K562 (cell line): ENCODE measurements at regions not wholly inside any gene's neighbourhood (a gene's known extent, or its start where the extent isn't known, plus 50 kb on each side); places are given as distances from the start of the nearest gene placed in this dataset.

ENCODE experiments used
- ATAC-seq: fragments of 200-7000 bp; cut with Tn5 transposase; 3 replicates; pipeline ENCODE4 v1.9.1; 2020; ENCODE audit warnings: moderate library complexity
- BruUV-seq: library from RNA; stranded (reverse); fragments of 400-500 nt; replicated peaks from 2 replicates; lab custom pipeline; 2021; lab: Mats Ljungman, UMichigan
- CTCF ChIA-PET: fragments of 300-600 bp; formaldehyde crosslinking; extraction: SDS; loops from one replicate; lab custom pipeline; 2021; ENCODE audit warnings: low intra/inter-chr PET ratio; lab: Yijun Ruan, JAX
- POLR2A ChIA-PET: fragments of 300-600, 350-650 bp; sonication (Branson Sonifier 250); formaldehyde crosslinking; extraction: SDS; loops from one replicate; lab custom pipeline; 2021; ENCODE audit warnings: antibody characterized with exemption, inconsistent platforms; lab: Yijun Ruan, JAX
- DNase-seq, 4 experiments: peaks; one replicate each; pipeline versions ENCODE4 v3.0.0 to v3.0.0-alpha.2; 2011 to 2018; ENCODE audit warnings: low spot score in 3 of 4, mixed read lengths in 3 of 4; ENCODE audit errors: extremely low read depth in 1 of 4
- FAIRE-seq: peaks from 2 replicates; lab custom pipeline; 2011; peaks lifted over from hg19 to GRCh38; lab: Jason Lieb, UNC
- H2AFZ ChIP-seq: 2 replicates; pipeline ENCODE4 v1.6.0; 2011; ENCODE audit warnings: low read depth, low read length, control low read depth, inconsistent platforms
- H3K27ac ChIP-seq: fragments of 200-600 bp; 3 replicates; pipeline ENCODE4 v1.8.0; 2011; ENCODE audit warnings: low read depth, mild to moderate bottlenecking, control low read depth, inconsistent platforms, low read length, moderate library complexity, mixed read lengths; ENCODE audit errors: extremely low read depth
- H3K27me3 ChIP-seq, 2 experiments: fragments of 300-600 bp in 1 of 2; 2 replicates in 1 of 2; 3 replicates in 1 of 2; pipeline versions ENCODE4 v1.6.0 to v1.8.0; 2011; ENCODE audit warnings: inconsistent platforms in 2 of 2, low read length in 2 of 2, mild to moderate bottlenecking in 1 of 2, mixed read lengths in 1 of 2, moderate library complexity in 1 of 2; ENCODE audit not compliant: control insufficient read depth in 2 of 2, insufficient read depth in 2 of 2
- H3K36me3 ChIP-seq: fragments of 300-600 bp; 3 replicates; pipeline ENCODE4 v1.8.0; 2011; ENCODE audit warnings: mild to moderate bottlenecking, low read length, inconsistent platforms; ENCODE audit not compliant: control insufficient read depth, insufficient read depth
- H3K4me1 ChIP-seq, 2 experiments: fragments of 200-600 bp in 1 of 2; replicated peaks in 1 of 2; 2 replicates in 1 of 2; 3 replicates in 1 of 2; pipeline versions ENCODE4 v1.5.1 to v1.8.0; 2011; ENCODE audit warnings: inconsistent platforms in 2 of 2, low read length in 2 of 2, mild to moderate bottlenecking in 1 of 2, mixed read lengths in 1 of 2, moderate library complexity in 1 of 2; ENCODE audit not compliant: control insufficient read depth in 2 of 2, insufficient read depth in 2 of 2
- H3K4me2 ChIP-seq: 2 replicates; pipeline ENCODE4 v1.6.1; 2011; ENCODE audit warnings: low read length, control low read depth, inconsistent platforms, mixed read lengths; ENCODE audit not compliant: insufficient read depth
- H3K4me3 ChIP-seq: fragments of 200-600 bp; sonication (generic), shearing (Covaris generic); 2 replicates; pipeline ENCODE4 v1.5.1; 2016; ENCODE audit warnings: control low read depth, inconsistent platforms
- H3K79me2 ChIP-seq: fragments of 200-600 bp; 3 replicates; pipeline ENCODE4 v1.8.0; 2011; ENCODE audit warnings: low read length, inconsistent platforms; ENCODE audit not compliant: control insufficient read depth, insufficient read depth
- H3K9ac ChIP-seq, 2 experiments: 2 replicates each; pipeline versions ENCODE4 v1.6.0 to v1.6.1; 2011; ENCODE audit warnings: low read depth in 2 of 2, low read length in 2 of 2, control low read depth in 1 of 2, inconsistent platforms in 1 of 2, mild to moderate bottlenecking in 1 of 2, mixed read lengths in 1 of 2; ENCODE audit not compliant: insufficient read depth in 1 of 2
- H3K9me1 ChIP-seq: one replicate; pipeline ENCODE4 v1.6.0; 2011; ENCODE audit warnings: inconsistent platforms, mild to moderate bottlenecking, low read length, moderate library complexity; ENCODE audit not compliant: control insufficient read depth, insufficient read depth
- H3K9me3 ChIP-seq: replicated peaks from 2 replicates; pipeline ENCODE4 v1.5.1; 2011; ENCODE audit warnings: low read depth, low read length, inconsistent platforms; ENCODE audit not compliant: control insufficient read depth, insufficient read depth
- H4K20me1 ChIP-seq: replicated peaks from 2 replicates; pipeline ENCODE4 v1.6.1; 2011; ENCODE audit warnings: low read length, inconsistent platforms, mixed read lengths; ENCODE audit not compliant: control insufficient read depth, insufficient read depth
- CUX1 ChIP-seq: fragments of 200-800 bp; sonication (Bioruptor generic); IDR thresholded peaks from 2 replicates; pipeline ENCODE4 v1.6.1; 2016; ENCODE audit warnings: missing genetic modification characterization, missing compliant biosample characterization
- FIP1L1 ChIP-seq: fragments of 200-400 bp; formaldehyde crosslinking; IDR thresholded peaks from 2 replicates; pipeline ENCODE4 v1.6.1; 2018; ENCODE audit warnings: mild to moderate bottlenecking, low read depth, low read length; ENCODE audit not compliant: poor library complexity, severe bottlenecking
- TARDBP ChIP-seq: fragments of 450-650 bp; IDR thresholded peaks from 2 replicates; pipeline ENCODE4 v1.6.1; 2016
- ZNF175 ChIP-seq: fragments of 200-800 bp; sonication (Bioruptor generic); IDR thresholded peaks from 2 replicates; pipeline ENCODE4 v1.6.1; 2016; ENCODE audit warnings: low read depth, mild to moderate bottlenecking, missing genetic modification characterization, missing compliant biosample characterization
- WGBS: fragments of 100-300 bp; shearing (Covaris generic); methylation state at CpG from one replicate; pipeline ENCODE4 v1.1.6; 2016; ENCODE audit warnings: low coverage, mixed read lengths; ENCODE audit not compliant: insufficient coverage; ENCODE audit errors: missing lambda C conversion rate; 5-methylcytosine and 5-hydroxymethylcytosine counted together
- in situ Hi-C: fragments of 300-500 bp; cut with MboI; formaldehyde crosslinking; loops from 4 replicates; pipeline ENCODE4 v1.15.0; 2018; ENCODE audit warnings: inconsistent platforms, mixed read lengths
- intact Hi-C: fragments of 100-400 bp; cut with micrococcal nuclease; formaldehyde crosslinking; loops from 2 replicates; pipeline ENCODE4 v1.14.2; 2022

DNA sequence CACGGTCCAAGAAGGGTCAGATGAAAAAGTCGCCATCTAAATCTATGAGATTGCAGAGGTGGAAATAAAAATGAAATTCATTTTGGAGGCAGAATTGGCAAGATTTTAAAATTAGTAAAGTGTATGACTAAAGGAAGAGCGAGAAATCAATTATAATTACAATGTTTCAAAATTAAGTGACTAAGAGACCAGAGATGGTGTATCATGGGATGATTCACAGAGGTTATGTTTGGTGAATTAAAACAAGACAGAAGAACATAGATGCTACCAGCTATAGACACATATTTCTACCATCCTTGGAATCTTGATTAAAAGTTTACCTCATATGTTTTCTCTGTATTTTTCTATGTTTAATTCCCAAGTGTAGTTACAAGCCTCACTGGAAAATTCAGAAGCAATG is 308.9 kb upstream of the DNAJC19 start (continued):
- TF ChIP-seq CUX1 (CRISPR knock-in tag): no peak
- TF ChIP-seq TARDBP: no peak
- no peak for TF ChIP-seq FIP1L1

DNA sequence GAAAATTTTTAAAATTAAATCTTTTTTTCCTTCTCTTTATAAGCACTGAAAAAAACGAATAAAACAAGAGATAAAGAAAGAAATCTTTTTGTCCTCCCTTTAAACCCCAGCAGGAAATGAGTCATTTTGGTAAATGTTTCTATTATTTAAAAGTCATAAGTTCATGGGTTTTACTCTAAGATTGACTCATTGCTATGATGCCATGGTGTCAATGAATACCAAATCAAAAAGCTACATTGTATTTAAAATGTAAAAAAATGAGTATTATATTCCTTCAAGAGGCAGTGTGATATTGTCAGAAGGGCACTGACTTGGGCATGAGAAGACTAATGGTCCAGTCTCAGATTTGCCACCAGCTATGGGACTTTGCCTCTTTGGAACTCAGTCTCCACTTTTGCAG is 303.4 kb upstream of the DNAJC19 start:
- no peak for TF ChIP-seq ZNF175 (CRISPR knock-in tag)
- TF ChIP-seq, all 486 proteins: peak for 0
- H4K20me1 ChIP-seq: no peaks in the 10 kb centered on the region
- H3K9ac ChIP-seq: no peak overlapping the region
- H3K27ac ChIP-seq: no peak overlapping the region
- H3K27me3 ChIP-seq: no peaks in the 10 kb centered on the region
- ATAC-seq (no peak), DNase-seq (no peak), FAIRE-seq (no peak)
- intact Hi-C loops: no loop called here
- 0% methylated on average over 1 of the region's 1 CpG for WGBS
- BruUV-seq: no TSS peak
- no peak overlapping the region for H2AFZ ChIP-seq
- H3K9me3 ChIP-seq: no peaks in the 10 kb centered on the region
- H3K79me2 ChIP-seq: no peaks in the 10 kb centered on the region
- ChIA-PET POLR2A (interaction anchor here (0.7 kb wide), 1 partner anchor 505 kb away, joined by 4 read pairs; no protein-coding TSS in a partner anchor), CTCF (no interaction called here)
- H3K4me2 ChIP-seq: no peak overlapping the region
- H3K4me3 ChIP-seq: no peak overlapping the region
- in situ Hi-C loops: no loop called here
- no peaks in the 10 kb centered on the region for H3K9me1 ChIP-seq
- no peaks in the 10 kb centered on the region for H3K4me1 ChIP-seq
- H3K36me3 ChIP-seq: no peaks in the 10 kb centered on the region
